ENCODE measurements at regions not wholly inside any gene's neighbourhood (a gene's known extent, or its start where the extent isn't known, plus 50 kb on each side); places are given as distances from the start of the nearest gene placed in this dataset.

DNA sequence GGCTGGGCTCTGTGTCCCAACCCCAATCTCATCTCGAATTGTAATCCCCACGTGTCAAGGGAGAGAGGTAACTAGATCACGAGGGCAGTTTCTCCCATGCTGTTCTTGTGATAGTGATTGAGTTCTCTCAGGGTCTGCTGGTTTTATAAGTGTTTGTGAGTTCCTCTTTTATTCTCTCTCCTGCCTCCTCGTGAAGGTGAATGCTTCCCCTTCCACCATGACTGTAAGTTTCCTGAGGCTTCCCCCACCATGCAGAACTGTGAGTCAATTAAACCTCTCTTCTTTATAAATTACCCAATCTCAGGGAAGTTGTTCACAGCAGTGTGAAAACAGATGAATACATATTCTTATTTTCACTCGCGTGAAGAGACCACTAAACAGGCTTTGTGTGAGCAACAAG, 148.2 kb downstream of the TMEM30B start:
- no peak for TF ChIP-seq EZH2 (IDR thresholded peaks at IDR 0.05; ENCODE audit: low read length, missing control alignments)
- TF ChIP-seq, protein P1, sequence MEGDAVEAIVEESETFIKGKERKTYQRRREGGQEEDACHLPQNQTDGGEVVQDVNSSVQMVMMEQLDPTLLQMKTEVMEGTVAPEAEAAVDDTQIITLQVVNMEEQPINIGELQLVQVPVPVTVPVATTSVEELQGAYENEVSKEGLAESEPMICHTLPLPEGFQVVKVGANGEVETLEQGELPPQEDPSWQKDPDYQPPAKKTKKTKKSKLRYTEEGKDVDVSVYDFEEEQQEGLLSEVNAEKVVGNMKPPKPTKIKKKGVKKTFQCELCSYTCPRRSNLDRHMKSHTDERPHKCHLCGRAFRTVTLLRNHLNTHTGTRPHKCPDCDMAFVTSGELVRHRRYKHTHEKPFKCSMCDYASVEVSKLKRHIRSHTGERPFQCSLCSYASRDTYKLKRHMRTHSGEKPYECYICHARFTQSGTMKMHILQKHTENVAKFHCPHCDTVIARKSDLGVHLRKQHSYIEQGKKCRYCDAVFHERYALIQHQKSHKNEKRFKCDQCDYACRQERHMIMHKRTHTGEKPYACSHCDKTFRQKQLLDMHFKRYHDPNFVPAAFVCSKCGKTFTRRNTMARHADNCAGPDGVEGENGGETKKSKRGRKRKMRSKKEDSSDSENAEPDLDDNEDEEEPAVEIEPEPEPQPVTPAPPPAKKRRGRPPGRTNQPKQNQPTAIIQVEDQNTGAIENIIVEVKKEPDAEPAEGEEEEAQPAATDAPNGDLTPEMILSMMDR (conservative IDR thresholded peaks at IDR 0.05 in 1 of 2, IDR thresholded peaks at IDR 0.05 in 1 of 2; ENCODE audit: low read depth in 1 of 2, low read length in 2 of 2) = no peak
- Histone ChIP-seq H3K27me3 (ENCODE audit: control insufficient read depth, insufficient read depth, low read length) (no peaks in the 10 kb centered on the region), H3K36me3 (ENCODE audit: control insufficient read depth, insufficient read depth, low read length) (no peaks in the 10 kb centered on the region), H3K79me2 (ENCODE audit: control insufficient read depth, insufficient read depth, low read length) (no peaks in the 10 kb centered on the region), H3K27ac (ENCODE audit: insufficient read depth, low read length) (no peak overlapping the region), H3K9ac (ENCODE audit: insufficient read depth, low read length) (no peak overlapping the region), H3K4me3 (replicated peaks in 1 of 4; ENCODE audit: control extremely low read depth in 1 of 4, insufficient read depth in 1 of 4, low read depth in 3 of 4, low read length in 4 of 4) (no peak overlapping the region), H3K4me2 (ENCODE audit: extremely low read depth, insufficient read depth, low read length) (no peak overlapping the region), H3K4me1 (ENCODE audit: control insufficient read depth, extremely low read depth, insufficient read depth, low read length) (peaks cover 9% of the 10 kb centered on the region), H2AFZ (ENCODE audit: low read length) (no peak overlapping the region), H3K9me3 (ENCODE audit: control insufficient read depth, insufficient read depth, low read depth, low read length) (no peaks in the 10 kb centered on the region), H4K20me1 (ENCODE audit: control insufficient read depth, extremely low read depth, insufficient read depth, low read length) (no peaks in the 10 kb centered on the region)
- no peak for DNase-seq (ENCODE audit: low read depth in 2 of 2)

DNA sequence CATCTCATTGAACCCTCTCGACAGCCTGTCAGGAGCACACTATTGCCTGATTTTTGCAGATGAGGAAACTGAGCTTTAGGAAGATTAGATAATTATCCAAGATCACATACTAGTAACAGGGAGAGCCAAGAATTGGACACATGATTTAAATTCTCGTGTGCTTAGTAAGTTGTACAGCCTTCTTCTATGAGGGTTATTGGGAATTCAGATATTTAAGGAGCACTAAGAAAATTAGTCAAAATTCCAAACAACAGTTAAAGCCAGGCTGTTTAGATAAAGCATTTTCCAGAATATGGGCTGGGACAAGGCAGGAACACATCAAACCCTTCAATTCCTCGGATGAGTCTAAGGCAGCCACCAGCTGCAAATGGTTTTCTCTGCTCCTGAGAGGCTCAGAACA, 148.8 kb downstream of the TMEM30B start:
- Histone ChIP-seq H4K20me1 (ENCODE audit: control insufficient read depth, extremely low read depth, insufficient read depth, low read length) (no peaks in the 10 kb centered on the region), H3K4me1 (ENCODE audit: control insufficient read depth, extremely low read depth, insufficient read depth, low read length) (peaks cover 9% of the 10 kb centered on the region), H3K27me3 (ENCODE audit: control insufficient read depth, insufficient read depth, low read length) (no peaks in the 10 kb centered on the region), H3K9me3 (ENCODE audit: control insufficient read depth, insufficient read depth, low read depth, low read length) (no peaks in the 10 kb centered on the region), H2AFZ (ENCODE audit: low read length) (no peak overlapping the region), H3K4me2 (ENCODE audit: extremely low read depth, insufficient read depth, low read length) (no peak overlapping the region), H3K27ac (ENCODE audit: insufficient read depth, low read length) (no peak overlapping the region), H3K79me2 (ENCODE audit: control insufficient read depth, insufficient read depth, low read length) (no peaks in the 10 kb centered on the region), H3K36me3 (ENCODE audit: control insufficient read depth, insufficient read depth, low read length) (no peaks in the 10 kb centered on the region), H3K4me3 (replicated peaks in 1 of 4; ENCODE audit: control extremely low read depth in 1 of 4, insufficient read depth in 1 of 4, low read depth in 3 of 4, low read length in 4 of 4) (no peak overlapping the region), H3K9ac (ENCODE audit: insufficient read depth, low read length) (no peak overlapping the region)
- DNase-seq (ENCODE audit: low read depth in 2 of 2) = peak in 1 of 2 donors; percentile 62
- TF ChIP-seq, protein P1 (conservative IDR thresholded peaks at IDR 0.05 in 1 of 2, IDR thresholded peaks at IDR 0.05 in 1 of 2; ENCODE audit: low read depth in 1 of 2, low read length in 2 of 2) = no peak
- TF ChIP-seq EZH2 (IDR thresholded peaks at IDR 0.05; ENCODE audit: low read length, missing control alignments) = no peak

DNA sequence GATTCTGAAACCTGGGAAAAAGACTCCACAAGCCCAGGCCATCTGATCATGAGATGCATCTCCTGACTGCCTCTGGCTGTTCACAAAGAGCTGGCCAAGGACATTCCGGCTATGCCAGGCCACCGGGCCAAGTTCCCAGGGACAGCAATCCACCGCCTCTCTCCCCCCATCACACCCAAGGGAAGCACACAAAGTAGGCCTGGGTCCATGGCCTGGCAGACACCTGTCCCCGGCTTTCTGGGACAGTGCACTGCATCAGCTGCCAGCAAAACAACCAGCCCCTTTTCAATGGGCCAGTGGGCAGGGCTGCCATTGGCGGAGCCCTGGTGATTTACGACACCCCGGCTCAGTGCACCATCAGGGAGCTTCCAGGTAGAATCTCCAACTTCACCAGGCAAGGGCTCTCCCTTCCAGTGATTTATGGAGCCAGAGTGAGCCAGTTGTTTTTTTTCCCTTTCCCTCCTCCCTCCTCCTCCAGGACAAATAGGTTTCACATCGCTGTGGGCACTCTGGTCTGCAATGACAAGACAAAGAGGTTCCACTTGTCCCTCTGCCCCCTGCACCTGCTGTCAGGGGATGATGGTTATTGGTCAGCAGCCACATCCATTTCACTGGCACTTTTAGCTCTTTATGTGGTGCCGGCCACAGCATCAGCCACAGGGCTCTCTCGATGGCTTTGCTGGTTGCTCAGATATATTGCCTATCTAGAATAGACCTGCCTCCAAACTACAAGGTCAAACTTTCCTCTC, 149.6 kb downstream of the SLC38A6 start:
- Histone ChIP-seq H3K4me3 (replicated peaks in 1 of 4; ENCODE audit: control extremely low read depth in 1 of 4, insufficient read depth in 1 of 4, low read depth in 3 of 4, low read length in 4 of 4) (no peak overlapping the region), H3K9me3 (ENCODE audit: control insufficient read depth, insufficient read depth, low read depth, low read length) (no peaks in the 10 kb centered on the region), H2AFZ (ENCODE audit: low read length) (no peak overlapping the region), H3K36me3 (ENCODE audit: control insufficient read depth, insufficient read depth, low read length) (no peaks in the 10 kb centered on the region), H3K27me3 (ENCODE audit: control insufficient read depth, insufficient read depth, low read length) (no peaks in the 10 kb centered on the region), H3K4me2 (ENCODE audit: extremely low read depth, insufficient read depth, low read length) (no peak overlapping the region), H3K27ac (ENCODE audit: insufficient read depth, low read length) (no peak overlapping the region), H4K20me1 (ENCODE audit: control insufficient read depth, extremely low read depth, insufficient read depth, low read length) (no peaks in the 10 kb centered on the region), H3K9ac (ENCODE audit: insufficient read depth, low read length) (no peak overlapping the region), H3K4me1 (ENCODE audit: control insufficient read depth, extremely low read depth, insufficient read depth, low read length) (peaks cover 22% of the 10 kb centered on the region), H3K79me2 (ENCODE audit: control insufficient read depth, insufficient read depth, low read length) (no peaks in the 10 kb centered on the region)
- no peak for DNase-seq (ENCODE audit: low read depth in 2 of 2)
- TF ChIP-seq, protein P1 (conservative IDR thresholded peaks at IDR 0.05 in 1 of 2, IDR thresholded peaks at IDR 0.05 in 1 of 2; ENCODE audit: low read depth in 1 of 2, low read length in 2 of 2) = no peak
- no peak for TF ChIP-seq EZH2 (IDR thresholded peaks at IDR 0.05; ENCODE audit: low read length, missing control alignments)
